Activated CD4-positive, alpha-beta memory T cell treated with anti-CD3 and anti-CD28 coated beads, Interleukin-2, amount 10 ng/mL, durations not matched to agents 7 days and 5 days (primary cell): ENCODE measurements at regions not wholly inside any gene's neighbourhood (a gene's known extent, or its start where the extent isn't known, plus 50 kb on each side); places are given as distances from the start of the nearest gene placed in this dataset.

ENCODE experiments used
- CTCF ChIA-PET: fragments of 350-600 bp; sonication (Branson Sonifier 250); formaldehyde crosslinking; loops from one replicate; lab custom pipeline; 2021; ENCODE audit warnings: antibody characterized with exemption, inconsistent platforms; lab: Charles Lee
- POLR2A ChIA-PET: fragments of 350-600 bp; sonication (Branson Sonifier 250); formaldehyde crosslinking; loops from one replicate; lab custom pipeline; 2021; ENCODE audit warnings: antibody characterized with exemption; lab: Charles Lee
- DNase-seq: peaks from one replicate; pipeline ENCODE4 v3.0.0-alpha.2; 2020
- H3K27ac Mint-ChIP-seq: one replicate; pipeline ENCODE4 v1.8.0; 2021; ENCODE audit warnings: mild to moderate bottlenecking, mixed read lengths
- H3K27me3 Mint-ChIP-seq: one replicate; pipeline ENCODE4 v1.8.0; 2021; ENCODE audit warnings: mixed read lengths
- H3K36me3 Mint-ChIP-seq: one replicate; pipeline ENCODE4 v1.8.0; 2021; ENCODE audit warnings: low read depth, mixed read lengths
- H3K4me1 Mint-ChIP-seq: one replicate; pipeline ENCODE4 v1.8.0; 2021; ENCODE audit warnings: mixed read lengths
- H3K4me3 Mint-ChIP-seq: one replicate; pipeline ENCODE4 v1.8.0; 2021; ENCODE audit warnings: mild to moderate bottlenecking, mixed read lengths
- H3K9me3 Mint-ChIP-seq: one replicate; pipeline ENCODE4 v1.8.0; 2021; ENCODE audit warnings: mixed read lengths

- Mint-ChIP-seq H3K36me3 (no peaks in the 10 kb centered on the region), H3K27ac (no peak overlapping the region), H3K9me3 (peaks cover 2% of the 10 kb centered on the region), H3K4me1 (no peaks in the 10 kb centered on the region), H3K27me3 (no peaks in the 10 kb centered on the region), H3K4me3 (no peak overlapping the region)
- CTCF ChIA-PET = no interaction called here
- POLR2A ChIA-PET = no interaction called here
- DNase-seq = no peak
Measured at GRCh38 chr3:3504686-3505085, 294.5 kb upstream of the LRRN1 start.

GRCh38 chr3:3503411-3503810 is 295.8 kb upstream of the LRRN1 start:
- H3K9me3 Mint-ChIP-seq = peaks cover 2% of the 10 kb centered on the region
- POLR2A ChIA-PET = no interaction called here

GRCh38 chr3:3499987-3500386 is 299.2 kb upstream of the LRRN1 start:
- CTCF ChIA-PET = no interaction called here
- Mint-ChIP-seq H3K4me1 (no peaks in the 10 kb centered on the region), H3K27ac (no peak overlapping the region), H3K9me3 (no peaks in the 10 kb centered on the region), H3K27me3 (no peaks in the 10 kb centered on the region), H3K36me3 (no peaks in the 10 kb centered on the region), H3K4me3 (no peak overlapping the region)
- DNase-seq = no peak
- POLR2A ChIA-PET = no interaction called here

More at GRCh38 chr3:3503411-3503810, 295.8 kb upstream of the LRRN1 start:
- no peak overlapping the region for H3K27ac Mint-ChIP-seq
- H3K4me1 Mint-ChIP-seq = no peaks in the 10 kb centered on the region
- no peak overlapping the region for H3K4me3 Mint-ChIP-seq
- no peak for DNase-seq
- no peaks in the 10 kb centered on the region for H3K27me3 Mint-ChIP-seq
- CTCF ChIA-PET = no interaction called here
- no peaks in the 10 kb centered on the region for H3K36me3 Mint-ChIP-seq

GRCh38 chr3:3499012-3499562 is 300.1 kb upstream of the LRRN1 start:
- POLR2A ChIA-PET = no interaction called here
- Mint-ChIP-seq H3K4me1 (no peaks in the 10 kb centered on the region), H3K27me3 (no peaks in the 10 kb centered on the region), H3K27ac (no peak overlapping the region), H3K4me3 (no peak overlapping the region), H3K9me3 (no peaks in the 10 kb centered on the region), H3K36me3 (no peaks in the 10 kb centered on the region)
- no peak for DNase-seq
- CTCF ChIA-PET = no interaction called here

GRCh38 chr3:3495611-3496010 is 303.6 kb upstream of the LRRN1 start:
- Mint-ChIP-seq H3K9me3 (no peaks in the 10 kb centered on the region), H3K27ac (no peak overlapping the region), H3K36me3 (no peaks in the 10 kb centered on the region), H3K4me1 (no peaks in the 10 kb centered on the region), H3K27me3 (no peaks in the 10 kb centered on the region), H3K4me3 (no peak overlapping the region)
- ChIA-PET POLR2A (no interaction called here), CTCF (no interaction called here)
- no peak for DNase-seq

- Mint-ChIP-seq H3K27me3 (no peaks in the 10 kb centered on the region), H3K4me1 (no peaks in the 10 kb centered on the region), H3K9me3 (no peaks in the 10 kb centered on the region), H3K27ac (no peak overlapping the region), H3K36me3 (no peaks in the 10 kb centered on the region), H3K4me3 (no peak overlapping the region)
- no peak for DNase-seq
- ChIA-PET POLR2A (no interaction called here), CTCF (no interaction called here)
Measured at GRCh38 chr3:3476669-3477068, 297.2 kb upstream of the CRBN start.

- Mint-ChIP-seq H3K27me3 (no peaks in the 10 kb centered on the region), H3K9me3 (no peaks in the 10 kb centered on the region), H3K4me1 (no peaks in the 10 kb centered on the region), H3K36me3 (no peaks in the 10 kb centered on the region), H3K27ac (no peak overlapping the region), H3K4me3 (no peak overlapping the region)
- DNase-seq = no peak
- ChIA-PET POLR2A (no interaction called here), CTCF (no interaction called here)
Measured at GRCh38 chr3:3468596-3468995, 289.1 kb upstream of the CRBN start.

- no peak for DNase-seq
- H3K27ac Mint-ChIP-seq = no peak overlapping the region
- CTCF ChIA-PET = no interaction called here
- POLR2A ChIA-PET = no interaction called here
- H3K9me3 Mint-ChIP-seq = no peaks in the 10 kb centered on the region
- H3K4me3 Mint-ChIP-seq = no peak overlapping the region
- no peaks in the 10 kb centered on the region for H3K36me3 Mint-ChIP-seq
- H3K27me3 Mint-ChIP-seq = no peaks in the 10 kb centered on the region
- no peaks in the 10 kb centered on the region for H3K4me1 Mint-ChIP-seq
Measured at GRCh38 chr3:3464131-3464530, 284.6 kb upstream of the CRBN start.

- H3K4me1 Mint-ChIP-seq = no peaks in the 10 kb centered on the region
- ChIA-PET POLR2A (no interaction called here), CTCF (no interaction called here)
- DNase-seq = no peak
- no peaks in the 10 kb centered on the region for H3K27me3 Mint-ChIP-seq
- no peaks in the 10 kb centered on the region for H3K9me3 Mint-ChIP-seq
- no peaks in the 10 kb centered on the region for H3K36me3 Mint-ChIP-seq
- H3K4me3 Mint-ChIP-seq = no peak overlapping the region
- H3K27ac Mint-ChIP-seq = no peak overlapping the region
Measured at GRCh38 chr3:3461317-3461716, 281.8 kb upstream of the CRBN start.

GRCh38 chr3:3448468-3448867 is 269.0 kb upstream of the CRBN start:
- CTCF ChIA-PET = no interaction called here
- DNase-seq = no peak
- no peaks in the 10 kb centered on the region for H3K4me1 Mint-ChIP-seq
- no peaks in the 10 kb centered on the region for H3K27me3 Mint-ChIP-seq
- H3K27ac Mint-ChIP-seq = no peak overlapping the region
- H3K9me3 Mint-ChIP-seq = no peaks in the 10 kb centered on the region
- no peak overlapping the region for H3K4me3 Mint-ChIP-seq
- H3K36me3 Mint-ChIP-seq = no peaks in the 10 kb centered on the region
- POLR2A ChIA-PET = no interaction called here

GRCh38 chr3:3447641-3448040 is 268.1 kb upstream of the CRBN start:
- DNase-seq = no peak
- no peaks in the 10 kb centered on the region for H3K27me3 Mint-ChIP-seq
- no peaks in the 10 kb centered on the region for H3K36me3 Mint-ChIP-seq
- H3K4me3 Mint-ChIP-seq = no peak overlapping the region
- CTCF ChIA-PET = no interaction called here
- POLR2A ChIA-PET = no interaction called here
- H3K27ac Mint-ChIP-seq = no peak overlapping the region
- no peaks in the 10 kb centered on the region for H3K4me1 Mint-ChIP-seq
- no peaks in the 10 kb centered on the region for H3K9me3 Mint-ChIP-seq

GRCh38 chr3:3446251-3446650 is 266.8 kb upstream of the CRBN start:
- no peak for DNase-seq
- Mint-ChIP-seq H3K27me3 (no peaks in the 10 kb centered on the region), H3K4me3 (no peak overlapping the region), H3K4me1 (no peaks in the 10 kb centered on the region), H3K27ac (no peak overlapping the region), H3K36me3 (no peaks in the 10 kb centered on the region), H3K9me3 (no peaks in the 10 kb centered on the region)
- ChIA-PET POLR2A (no interaction called here), CTCF (no interaction called here)

- Mint-ChIP-seq H3K36me3 (no peaks in the 10 kb centered on the region), H3K27ac (no peak overlapping the region), H3K27me3 (no peaks in the 10 kb centered on the region), H3K9me3 (no peaks in the 10 kb centered on the region), H3K4me1 (no peaks in the 10 kb centered on the region), H3K4me3 (no peak overlapping the region)
- ChIA-PET POLR2A (no interaction called here), CTCF (no interaction called here)
- DNase-seq = no peak
Measured at GRCh38 chr3:3443482-3443881, 264.0 kb upstream of the CRBN start.

GRCh38 chr3:3433711-3434110 is 254.2 kb upstream of the CRBN start:
- Mint-ChIP-seq H3K27ac (no peak overlapping the region), H3K27me3 (no peaks in the 10 kb centered on the region), H3K36me3 (no peaks in the 10 kb centered on the region), H3K4me3 (no peak overlapping the region), H3K9me3 (no peaks in the 10 kb centered on the region), H3K4me1 (no peaks in the 10 kb centered on the region)
- ChIA-PET POLR2A (no interaction called here), CTCF (no interaction called here)
- DNase-seq = no peak
